GM12878 (cell line): ENCODE measurements at regions not wholly inside any gene's neighbourhood (a gene's known extent, or its start where the extent isn't known, plus 50 kb on each side); places are given as distances from the start of the nearest gene placed in this dataset.

Experiments
- ATAC-seq: fragments of 200-7000 bp; cut with Tn5 transposase; 3 replicates; pipeline ENCODE4 v1.9.1; 2020; ENCODE audit warnings: mild to moderate bottlenecking, moderate library complexity
- BruUV-seq: library from RNA; stranded (reverse); fragments of 400-500 nt; replicated peaks from 2 replicates; lab custom pipeline; 2021; lab: Mats Ljungman, UMichigan
- CTCF ChIA-PET: fragments of 300-600 bp; sonication (Branson Sonifier 250); formaldehyde crosslinking; extraction: SDS; loops from one replicate; lab custom pipeline; 2021; ENCODE audit warnings: inconsistent platforms; lab: Yijun Ruan, JAX
- POLR2A ChIA-PET: fragments of 350-600 bp; formaldehyde crosslinking; extraction: SDS; loops from one replicate; lab custom pipeline; 2021; ENCODE audit warnings: inconsistent platforms; lab: Charles Lee
- RAD21 ChIA-PET: fragments of 300-600 bp; sonication (Branson Sonifier 250); formaldehyde crosslinking; loops from one replicate; lab custom pipeline; 2023; ENCODE audit warnings: antibody characterized with exemption; ENCODE audit not compliant: unreplicated experiment; lab: Charles Lee
- SMC1A ChIA-PET: fragments of 300-600 bp; sonication (Branson Sonifier 250); formaldehyde crosslinking; loops from one replicate; lab custom pipeline; 2023; ENCODE audit not compliant: unreplicated experiment, uncharacterized antibody; lab: Charles Lee
- DNase-seq: peaks from one replicate; pipeline ENCODE4 v3.0.0-alpha.2; 2011; ENCODE audit warnings: low read depth, low spot score
- FAIRE-seq: peaks from 3 replicates; lab custom pipeline; 2011; peaks lifted over from hg19 to GRCh38; lab: Jason Lieb, UNC
- H2AFZ ChIP-seq: 2 replicates; pipeline ENCODE4 v1.6.0; 2011; ENCODE audit warnings: low read depth, low read length, control low read depth; ENCODE audit not compliant: control insufficient read depth
- H3K27ac ChIP-seq: 2 replicates; pipeline ENCODE4 v1.5.1; 2011; ENCODE audit warnings: control low read depth; ENCODE audit not compliant: control insufficient read depth, insufficient read depth
- H3K27me3 ChIP-seq, 2 experiments: replicated peaks in 1 of 2; 2 replicates each; pipeline versions ENCODE4 v1.6.0 to v1.6.1; 2011; ENCODE audit warnings: low read length in 1 of 2; ENCODE audit not compliant: control insufficient read depth in 2 of 2, insufficient read depth in 2 of 2
- H3K36me3 ChIP-seq, 2 experiments: 2 replicates each; pipeline ENCODE4 v1.5.1; 2011; ENCODE audit warnings: low read length in 1 of 2; ENCODE audit not compliant: control insufficient read depth in 2 of 2, insufficient read depth in 2 of 2
- H3K4me1 ChIP-seq: 2 replicates; pipeline ENCODE4 v1.6.1; 2011; ENCODE audit warnings: mild to moderate bottlenecking, low read length, moderate library complexity, mixed read lengths; ENCODE audit not compliant: control insufficient read depth, insufficient read depth
- H3K4me2 ChIP-seq: 2 replicates; pipeline ENCODE4 v1.6.0; 2011; ENCODE audit warnings: control low read depth; ENCODE audit not compliant: control insufficient read depth, insufficient read depth
- H3K4me3 ChIP-seq: fragments of 200-600 bp; sonication (generic); 2 replicates; pipeline ENCODE4 v1.5.1; 2016
- H3K79me2 ChIP-seq: 2 replicates; pipeline ENCODE4 v1.6.0; 2011; ENCODE audit warnings: low read length; ENCODE audit not compliant: control insufficient read depth, insufficient read depth
- H3K9ac ChIP-seq: 2 replicates; pipeline ENCODE4 v1.8.0; 2011; ENCODE audit warnings: low read length, control low read depth, mixed read lengths; ENCODE audit not compliant: control insufficient read depth, insufficient read depth
- H3K9me3 ChIP-seq: replicated peaks from 3 replicates; pipeline ENCODE4 v1.5.1; 2011; ENCODE audit warnings: mild to moderate bottlenecking, low read length; ENCODE audit not compliant: control insufficient read depth, insufficient read depth
- H4K20me1 ChIP-seq: 2 replicates; pipeline ENCODE4 v1.6.0; 2011; ENCODE audit not compliant: control insufficient read depth, insufficient read depth
- BACH1 ChIP-seq: fragments of 450-650 bp; IDR thresholded peaks from 2 replicates; pipeline ENCODE4 v1.6.1; 2017; ENCODE audit warnings: mild to moderate bottlenecking, borderline replicate concordance
- BMI1 ChIP-seq: fragments of 450-650 bp; IDR thresholded peaks from 2 replicates; pipeline ENCODE4 v1.6.1; 2016; ENCODE audit warnings: mild to moderate bottlenecking, moderate library complexity, borderline replicate concordance
- CHD2 ChIP-seq: IDR thresholded peaks from 2 replicates; pipeline ENCODE4 v1.6.1; 2011; ENCODE audit warnings: low read depth, low read length, improper control_type of control experiment, borderline replicate concordance
- EZH2 ChIP-seq: IDR thresholded peaks from 2 replicates; pipeline ENCODE4 v1.6.1; 2012; ENCODE audit warnings: low read depth, mild to moderate bottlenecking, control low read depth, inconsistent platforms, low read length, borderline replicate concordance; ENCODE audit not compliant: control insufficient read depth
- MEF2B ChIP-seq: fragments of 450-650 bp; IDR thresholded peaks from 2 replicates; pipeline ENCODE4 v1.6.1; 2018; ENCODE audit warnings: mild to moderate bottlenecking, moderate library complexity; ENCODE audit not compliant: partially characterized antibody, poor library complexity, severe bottlenecking
- MTA2 ChIP-seq: fragments of 450-650 bp; IDR thresholded peaks from 2 replicates; pipeline ENCODE4 v1.6.1; 2016; ENCODE audit warnings: low read depth, mild to moderate bottlenecking, moderate library complexity
- MTA3 ChIP-seq: IDR thresholded peaks from 2 replicates; pipeline ENCODE4 v1.6.1; 2012; ENCODE audit warnings: low read length, inconsistent platforms, borderline replicate concordance
- NR2C1 ChIP-seq: fragments of 450-650 bp; IDR thresholded peaks from 2 replicates; pipeline ENCODE4 v1.6.1; 2017; ENCODE audit warnings: antibody characterized with exemption, mild to moderate bottlenecking, moderate library complexity
- NR2F1 ChIP-seq: fragments of 450-650 bp; conservative IDR thresholded peaks from 2 replicates; pipeline ENCODE4 v1.6.1; 2017; ENCODE audit warnings: mild to moderate bottlenecking
- PAX8 ChIP-seq: fragments of 450-650 bp; IDR thresholded peaks from 2 replicates; pipeline ENCODE4 v1.6.1; 2017; ENCODE audit warnings: mild to moderate bottlenecking, moderate library complexity
- SIN3A ChIP-seq: IDR thresholded peaks from 2 replicates; pipeline ENCODE4 v1.6.1; 2012; ENCODE audit warnings: low read depth, low read length, improper control_type of control experiment
- SPI1 ChIP-seq: IDR thresholded peaks from 2 replicates; pipeline ENCODE4 v1.6.1; 2011; ENCODE audit warnings: low read depth, mild to moderate bottlenecking, low read length, moderate library complexity, borderline replicate concordance; ENCODE audit not compliant: insufficient read depth
- YBX1 ChIP-seq: fragments of 450-650 bp; IDR thresholded peaks from 2 replicates; pipeline ENCODE4 v1.6.1; 2016; ENCODE audit warnings: antibody characterized with exemption
- ZBED1 ChIP-seq: IDR thresholded peaks from 2 replicates; pipeline ENCODE4 v1.6.1; 2016; ENCODE audit warnings: borderline replicate concordance
- ZNF207 ChIP-seq: fragments of 450-650 bp; IDR thresholded peaks from 2 replicates; pipeline ENCODE4 v1.6.1; 2014; ENCODE audit warnings: antibody characterized with exemption, mild to moderate bottlenecking, borderline replicate concordance
- ZSCAN29 ChIP-seq: fragments of 450-650 bp; IDR thresholded peaks from 2 replicates; pipeline ENCODE4 v1.6.1; 2017; ENCODE audit warnings: mild to moderate bottlenecking, moderate library complexity
- in situ Hi-C: fragments of 300-500 bp; cut with MboI; formaldehyde crosslinking; loops from 9 replicates; pipeline ENCODE4 v1.14.3; 2018; ENCODE audit warnings: mixed read lengths
- intact Hi-C: fragments of 100-400 bp; cut with micrococcal nuclease; formaldehyde crosslinking; loops from one replicate; pipeline ENCODE4 v1.14.2; 2022; ENCODE audit not compliant: unreplicated experiment
- TF ChIP-seq, protein P1 (sequence below): fragments of 450-650 bp; formaldehyde crosslinking; IDR thresholded peaks from 2 replicates; pipeline ENCODE4 v1.4.0; 2020; ENCODE audit warnings: mild to moderate bottlenecking, moderate library complexity
- TF ChIP-seq, protein P2 (sequence below): IDR thresholded peaks from 2 replicates; pipeline ENCODE4 v1.6.1; 2011; ENCODE audit warnings: low read depth, low read length, improper control_type of control experiment, borderline replicate concordance
- TF ChIP-seq, protein P3 (sequence below): fragments of 450-650 bp; IDR thresholded peaks from 2 replicates; pipeline ENCODE4 v1.6.1; 2017; ENCODE audit warnings: antibody characterized with exemption, mild to moderate bottlenecking, moderate library complexity

- TF ChIP-seq, protein P1, sequence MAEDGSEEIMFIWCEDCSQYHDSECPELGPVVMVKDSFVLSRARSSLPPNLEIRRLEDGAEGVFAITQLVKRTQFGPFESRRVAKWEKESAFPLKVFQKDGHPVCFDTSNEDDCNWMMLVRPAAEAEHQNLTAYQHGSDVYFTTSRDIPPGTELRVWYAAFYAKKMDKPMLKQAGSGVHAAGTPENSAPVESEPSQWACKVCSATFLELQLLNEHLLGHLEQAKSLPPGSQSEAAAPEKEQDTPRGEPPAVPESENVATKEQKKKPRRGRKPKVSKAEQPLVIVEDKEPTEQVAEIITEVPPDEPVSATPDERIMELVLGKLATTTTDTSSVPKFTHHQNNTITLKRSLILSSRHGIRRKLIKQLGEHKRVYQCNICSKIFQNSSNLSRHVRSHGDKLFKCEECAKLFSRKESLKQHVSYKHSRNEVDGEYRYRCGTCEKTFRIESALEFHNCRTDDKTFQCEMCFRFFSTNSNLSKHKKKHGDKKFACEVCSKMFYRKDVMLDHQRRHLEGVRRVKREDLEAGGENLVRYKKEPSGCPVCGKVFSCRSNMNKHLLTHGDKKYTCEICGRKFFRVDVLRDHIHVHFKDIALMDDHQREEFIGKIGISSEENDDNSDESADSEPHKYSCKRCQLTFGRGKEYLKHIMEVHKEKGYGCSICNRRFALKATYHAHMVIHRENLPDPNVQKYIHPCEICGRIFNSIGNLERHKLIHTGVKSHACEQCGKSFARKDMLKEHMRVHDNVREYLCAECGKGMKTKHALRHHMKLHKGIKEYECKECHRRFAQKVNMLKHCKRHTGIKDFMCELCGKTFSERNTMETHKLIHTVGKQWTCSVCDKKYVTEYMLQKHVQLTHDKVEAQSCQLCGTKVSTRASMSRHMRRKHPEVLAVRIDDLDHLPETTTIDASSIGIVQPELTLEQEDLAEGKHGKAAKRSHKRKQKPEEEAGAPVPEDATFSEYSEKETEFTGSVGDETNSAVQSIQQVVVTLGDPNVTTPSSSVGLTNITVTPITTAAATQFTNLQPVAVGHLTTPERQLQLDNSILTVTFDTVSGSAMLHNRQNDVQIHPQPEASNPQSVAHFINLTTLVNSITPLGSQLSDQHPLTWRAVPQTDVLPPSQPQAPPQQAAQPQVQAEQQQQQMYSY (CRISPR knock-in tag) = no peak
- no peak for TF ChIP-seq SPI1
- TF ChIP-seq, protein P2, sequence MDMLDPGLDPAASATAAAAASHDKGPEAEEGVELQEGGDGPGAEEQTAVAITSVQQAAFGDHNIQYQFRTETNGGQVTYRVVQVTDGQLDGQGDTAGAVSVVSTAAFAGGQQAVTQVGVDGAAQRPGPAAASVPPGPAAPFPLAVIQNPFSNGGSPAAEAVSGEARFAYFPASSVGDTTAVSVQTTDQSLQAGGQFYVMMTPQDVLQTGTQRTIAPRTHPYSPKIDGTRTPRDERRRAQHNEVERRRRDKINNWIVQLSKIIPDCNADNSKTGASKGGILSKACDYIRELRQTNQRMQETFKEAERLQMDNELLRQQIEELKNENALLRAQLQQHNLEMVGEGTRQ = no peak
Observed at GRCh38 chr3:117928836-117929235, 1105.8 kb downstream of the IGSF11 start (continued).

- no peaks in the 10 kb centered on the region for H3K4me1 ChIP-seq
- intact Hi-C loops = no loop called here
- ChIA-PET CTCF (no interaction called here), SMC1A (no interaction called here), RAD21 (no interaction called here), POLR2A (no interaction called here)
- H3K36me3 ChIP-seq = no peaks in the 10 kb centered on the region
- H4K20me1 ChIP-seq = no peaks in the 10 kb centered on the region
- no peaks in the 10 kb centered on the region for H3K27me3 ChIP-seq
- no peak for ATAC-seq
- H3K79me2 ChIP-seq = no peaks in the 10 kb centered on the region
- no peak overlapping the region for H2AFZ ChIP-seq
- FAIRE-seq = no peak
- H3K4me3 ChIP-seq = no peak overlapping the region
- no peak for DNase-seq
- H3K9ac ChIP-seq = no peak overlapping the region
- no peak overlapping the region for H3K4me2 ChIP-seq
- no peaks in the 10 kb centered on the region for H3K9me3 ChIP-seq
- in situ Hi-C loops = no loop called here
- no peak overlapping the region for H3K27ac ChIP-seq
- no TSS peak for BruUV-seq
- TF ChIP-seq BACH1 (no peak), ZNF207 (no peak), EZH2 (no peak), MEF2B (no peak), MTA3 (no peak), MTA2 (no peak), NR2C1 (no peak), BMI1 (no peak), NR2F1 (no peak), YBX1 (no peak), ZBED1 (no peak), PAX8 (no peak), CHD2 (no peak), SIN3A (no peak), ZSCAN29 (no peak)
- TF ChIP-seq, protein P3, sequence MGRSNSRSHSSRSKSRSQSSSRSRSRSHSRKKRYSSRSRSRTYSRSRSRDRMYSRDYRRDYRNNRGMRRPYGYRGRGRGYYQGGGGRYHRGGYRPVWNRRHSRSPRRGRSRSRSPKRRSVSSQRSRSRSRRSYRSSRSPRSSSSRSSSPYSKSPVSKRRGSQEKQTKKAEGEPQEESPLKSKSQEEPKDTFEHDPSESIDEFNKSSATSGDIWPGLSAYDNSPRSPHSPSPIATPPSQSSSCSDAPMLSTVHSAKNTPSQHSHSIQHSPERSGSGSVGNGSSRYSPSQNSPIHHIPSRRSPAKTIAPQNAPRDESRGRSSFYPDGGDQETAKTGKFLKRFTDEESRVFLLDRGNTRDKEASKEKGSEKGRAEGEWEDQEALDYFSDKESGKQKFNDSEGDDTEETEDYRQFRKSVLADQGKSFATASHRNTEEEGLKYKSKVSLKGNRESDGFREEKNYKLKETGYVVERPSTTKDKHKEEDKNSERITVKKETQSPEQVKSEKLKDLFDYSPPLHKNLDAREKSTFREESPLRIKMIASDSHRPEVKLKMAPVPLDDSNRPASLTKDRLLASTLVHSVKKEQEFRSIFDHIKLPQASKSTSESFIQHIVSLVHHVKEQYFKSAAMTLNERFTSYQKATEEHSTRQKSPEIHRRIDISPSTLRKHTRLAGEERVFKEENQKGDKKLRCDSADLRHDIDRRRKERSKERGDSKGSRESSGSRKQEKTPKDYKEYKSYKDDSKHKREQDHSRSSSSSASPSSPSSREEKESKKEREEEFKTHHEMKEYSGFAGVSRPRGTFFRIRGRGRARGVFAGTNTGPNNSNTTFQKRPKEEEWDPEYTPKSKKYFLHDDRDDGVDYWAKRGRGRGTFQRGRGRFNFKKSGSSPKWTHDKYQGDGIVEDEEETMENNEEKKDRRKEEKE = no peak
Observed at GRCh38 chr3:117932441-117932840, 1102.2 kb downstream of the IGSF11 start.
